ENCODE measurements at regions not wholly inside any gene's neighbourhood (a gene's known extent, or its start where the extent isn't known, plus 50 kb on each side); places are given as distances from the start of the nearest gene placed in this dataset.

GRCh38 chr2:190802129-190802528, 78.5 kb upstream of the GLS start:
- CTCF ChIA-PET: interaction anchor here (0.7 kb wide), 1 partner anchor 73 kb away, joined by 4 read pairs; no protein-coding TSS in a partner anchor
- Mint-ChIP-seq H3K36me3 (ENCODE audit: insufficient read depth, unreplicated experiment) (no peaks in the 10 kb centered on the region), H3K27ac (ENCODE audit: unreplicated experiment) (no peak overlapping the region), H3K4me3 (ENCODE audit: low read depth, unreplicated experiment) (no peak overlapping the region), H3K4me1 (ENCODE audit: low read depth, unreplicated experiment) (peaks cover 38% of the 10 kb centered on the region), H3K27me3 (ENCODE audit: unreplicated experiment) (no peaks in the 10 kb centered on the region), H3K9me3 (ENCODE audit: low read depth, unreplicated experiment) (no peaks in the 10 kb centered on the region)
- no peak for DNase-seq
- TF ChIP-seq CTCF (IDR thresholded peaks at IDR 0.05; ENCODE audit: unreplicated experiment): no peak
- BruUV-seq (replicated peaks): no TSS peak
- intact Hi-C loops (cut with micrococcal nuclease; ENCODE audit: unreplicated experiment): loop anchor here (5.0 to 10.0 kb wide), 3 partner anchors 105 to 715 kb away; no protein-coding TSS in a partner anchor

GRCh38 chr2:190802626-190803209, 77.9 kb upstream of the GLS start:
- Mint-ChIP-seq H3K4me1 (ENCODE audit: low read depth, unreplicated experiment) (peaks cover 38% of the 10 kb centered on the region), H3K9me3 (ENCODE audit: low read depth, unreplicated experiment) (no peaks in the 10 kb centered on the region)

GRCh38 chr2:190804182-190804795, 76.3 kb upstream of the GLS start:
- CTCF ChIA-PET: interaction anchor here (0.6 to 1.4 kb wide), 4 partner anchors 124 to 460 kb away, joined by 3 to 9 read pairs (median 5); no protein-coding TSS in a partner anchor
- Mint-ChIP-seq H3K36me3 (ENCODE audit: insufficient read depth, unreplicated experiment) (no peaks in the 10 kb centered on the region), H3K27ac (ENCODE audit: unreplicated experiment) (no peak overlapping the region)

More at GRCh38 chr2:190802626-190803209, 77.9 kb upstream of the GLS start:
- H3K27me3 Mint-ChIP-seq (ENCODE audit: unreplicated experiment): no peaks in the 10 kb centered on the region
- no peak overlapping the region for H3K4me3 Mint-ChIP-seq (ENCODE audit: low read depth, unreplicated experiment)
- no peaks in the 10 kb centered on the region for H3K36me3 Mint-ChIP-seq (ENCODE audit: insufficient read depth, unreplicated experiment)
- H3K27ac Mint-ChIP-seq (ENCODE audit: unreplicated experiment): no peak overlapping the region
- no peak for DNase-seq
- CTCF ChIA-PET: no interaction called here
- intact Hi-C loops (cut with micrococcal nuclease; ENCODE audit: unreplicated experiment): loop anchor here (5.0 to 10.0 kb wide), 3 partner anchors 105 to 715 kb away; no protein-coding TSS in a partner anchor
- no peak for TF ChIP-seq CTCF (IDR thresholded peaks at IDR 0.05; ENCODE audit: unreplicated experiment)
- no TSS peak for BruUV-seq (replicated peaks)

GRCh38 chr2:190805126-190805525, 75.5 kb upstream of the GLS start:
- intact Hi-C loops (cut with micrococcal nuclease; ENCODE audit: unreplicated experiment): loop anchor here (2.0 to 10.0 kb wide), 3 partner anchors 168 to 422 kb away; no protein-coding TSS in a partner anchor
- Mint-ChIP-seq H3K4me3 (ENCODE audit: low read depth, unreplicated experiment) (no peak overlapping the region), H3K4me1 (ENCODE audit: low read depth, unreplicated experiment) (peaks cover 47% of the 10 kb centered on the region), H3K27ac (ENCODE audit: unreplicated experiment) (no peak overlapping the region), H3K9me3 (ENCODE audit: low read depth, unreplicated experiment) (no peaks in the 10 kb centered on the region), H3K27me3 (ENCODE audit: unreplicated experiment) (no peaks in the 10 kb centered on the region), H3K36me3 (ENCODE audit: insufficient read depth, unreplicated experiment) (no peaks in the 10 kb centered on the region)
- BruUV-seq (replicated peaks): no TSS peak
- CTCF ChIA-PET: interaction anchor here (0.6 to 1.4 kb wide), 4 partner anchors 125 to 461 kb away, joined by 3 to 9 read pairs (median 5); no protein-coding TSS in a partner anchor
- DNase-seq: no peak
- no peak for TF ChIP-seq CTCF (IDR thresholded peaks at IDR 0.05; ENCODE audit: unreplicated experiment)

More at GRCh38 chr2:190804182-190804795, 76.3 kb upstream of the GLS start:
- BruUV-seq (replicated peaks): no TSS peak
- Mint-ChIP-seq H3K9me3 (ENCODE audit: low read depth, unreplicated experiment) (no peaks in the 10 kb centered on the region), H3K27me3 (ENCODE audit: unreplicated experiment) (no peaks in the 10 kb centered on the region), H3K4me1 (ENCODE audit: low read depth, unreplicated experiment) (peaks cover 45% of the 10 kb centered on the region), H3K4me3 (ENCODE audit: low read depth, unreplicated experiment) (no peak overlapping the region)
- peak; percentile 32 for DNase-seq
- intact Hi-C loops (cut with micrococcal nuclease; ENCODE audit: unreplicated experiment): loop anchor here (1.0 to 10.0 kb wide), 6 partner anchors 23 to 717 kb away; no protein-coding TSS in a partner anchor
- peak; percentile 55 for TF ChIP-seq CTCF (IDR thresholded peaks at IDR 0.05; ENCODE audit: unreplicated experiment)

Data from Calu3 (cell line).